ENCODE measurements at regions not wholly inside any gene's neighbourhood (a gene's known extent, or its start where the extent isn't known, plus 50 kb on each side); places are given as distances from the start of the nearest gene placed in this dataset.

GRCh38 chr12:5213990-5214389, 170.3 kb downstream of the KCNA5 start:
- TF ChIP-seq CTCF (IDR thresholded peaks at IDR 0.05; ENCODE audit: low read length) (no peak), EZH2 (IDR thresholded peaks at IDR 0.05; ENCODE audit: borderline replicate concordance, low read length) (no peak)
